Activated T-cell treated with anti-CD3 and anti-CD28 coated beads, Interleukin-2, amount 50 U/mL, for 24 hours (primary cell): ENCODE measurements at regions not wholly inside any gene's neighbourhood (a gene's known extent, or its start where the extent isn't known, plus 50 kb on each side); places are given as distances from the start of the nearest gene placed in this dataset.

Experiments used
- DNase-seq: peaks from one replicate; pipeline ENCODE4 v3.0.0-alpha.2; 2020
- H3K27ac Mint-ChIP-seq: 2 replicates; pipeline ENCODE4 v1.8.0; 2020; ENCODE audit warnings: mild to moderate bottlenecking, mixed read lengths
- H3K27me3 Mint-ChIP-seq: 2 replicates; pipeline ENCODE4 v1.8.0; 2020; ENCODE audit warnings: mixed read lengths
- H3K36me3 Mint-ChIP-seq: 2 replicates; pipeline ENCODE4 v1.8.0; 2020; ENCODE audit warnings: low read depth, mixed read lengths
- H3K4me1 Mint-ChIP-seq: 2 replicates; pipeline ENCODE4 v1.8.0; 2020; ENCODE audit warnings: low read depth, mixed read lengths
- H3K4me3 Mint-ChIP-seq: 2 replicates; pipeline ENCODE4 v1.8.0; 2020; ENCODE audit warnings: mild to moderate bottlenecking, moderate library complexity, mixed read lengths
- H3K9me3 Mint-ChIP-seq: 2 replicates; pipeline ENCODE4 v1.8.0; 2020; ENCODE audit warnings: mixed read lengths

- H3K4me1 Mint-ChIP-seq: peaks cover 41% of the 10 kb centered on the region
- H3K9me3 Mint-ChIP-seq: no peaks in the 10 kb centered on the region
- no peak overlapping the region for H3K27ac Mint-ChIP-seq
- peaks cover 35% of the 10 kb centered on the region for H3K27me3 Mint-ChIP-seq
- H3K4me3 Mint-ChIP-seq: no peak overlapping the region
- H3K36me3 Mint-ChIP-seq: no peaks in the 10 kb centered on the region
- DNase-seq: no peak
These were observed 119.8 kb upstream of the SLC25A33 start for GRCh38 chr1:9419369-9420041.

- Mint-ChIP-seq H3K27me3 (peaks cover 35% of the 10 kb centered on the region), H3K27ac (no peak overlapping the region), H3K4me1 (peaks cover 53% of the 10 kb centered on the region), H3K4me3 (no peak overlapping the region), H3K9me3 (no peaks in the 10 kb centered on the region), H3K36me3 (no peaks in the 10 kb centered on the region)
- no peak for DNase-seq
These were observed 118.3 kb upstream of the SLC25A33 start for GRCh38 chr1:9420835-9421532.

GRCh38 chr1:9421533-9421873 is 117.8 kb upstream of the SLC25A33 start:
- Mint-ChIP-seq H3K4me1 (peaks cover 54% of the 10 kb centered on the region), H3K27me3 (peaks cover 32% of the 10 kb centered on the region), H3K9me3 (no peaks in the 10 kb centered on the region), H3K36me3 (no peaks in the 10 kb centered on the region), H3K27ac (no peak overlapping the region), H3K4me3 (no peak overlapping the region)
- no peak for DNase-seq

GRCh38 chr1:9422321-9422720 is 116.9 kb upstream of the SLC25A33 start:
- no peak for DNase-seq
- Mint-ChIP-seq H3K27me3 (peaks cover 27% of the 10 kb centered on the region), H3K27ac (no peak overlapping the region), H3K9me3 (no peaks in the 10 kb centered on the region), H3K4me3 (no peak overlapping the region), H3K36me3 (no peaks in the 10 kb centered on the region), H3K4me1 (peaks cover 53% of the 10 kb centered on the region)

- H3K36me3 Mint-ChIP-seq: no peaks in the 10 kb centered on the region
- H3K9me3 Mint-ChIP-seq: no peaks in the 10 kb centered on the region
- H3K4me3 Mint-ChIP-seq: no peak overlapping the region
- H3K27me3 Mint-ChIP-seq: peaks cover 21% of the 10 kb centered on the region
- peaks cover 49% of the 10 kb centered on the region for H3K4me1 Mint-ChIP-seq
- no peak overlapping the region for H3K27ac Mint-ChIP-seq
- no peak for DNase-seq
These were observed 116.3 kb upstream of the SLC25A33 start for GRCh38 chr1:9422911-9423505.

GRCh38 chr1:9424261-9424660 is 115.0 kb upstream of the SLC25A33 start:
- DNase-seq: no peak
- peaks cover 59% of the 10 kb centered on the region for H3K4me1 Mint-ChIP-seq

GRCh38 chr1:9425859-9426258 is 113.4 kb upstream of the SLC25A33 start:
- Mint-ChIP-seq H3K9me3 (no peaks in the 10 kb centered on the region), H3K36me3 (no peaks in the 10 kb centered on the region), H3K27ac (peak overlapping the region; percentile 77), H3K4me3 (peak overlapping the region; percentile 55), H3K27me3 (peaks cover 14% of the 10 kb centered on the region), H3K4me1 (peaks cover 58% of the 10 kb centered on the region)
- DNase-seq: peak; percentile 45

More at GRCh38 chr1:9424261-9424660, 115.0 kb upstream of the SLC25A33 start:
- Mint-ChIP-seq H3K9me3 (no peaks in the 10 kb centered on the region), H3K36me3 (no peaks in the 10 kb centered on the region), H3K27me3 (peaks cover 21% of the 10 kb centered on the region), H3K4me3 (no peak overlapping the region), H3K27ac (no peak overlapping the region)

- Mint-ChIP-seq H3K36me3 (no peaks in the 10 kb centered on the region), H3K4me1 (peaks cover 55% of the 10 kb centered on the region), H3K9me3 (no peaks in the 10 kb centered on the region), H3K27ac (peak overlapping the region; percentile 77), H3K27me3 (peaks cover 14% of the 10 kb centered on the region), H3K4me3 (peak overlapping the region; percentile 55)
- DNase-seq: peak; percentile 72
These were observed 113.0 kb upstream of the SLC25A33 start for GRCh38 chr1:9426291-9426711.

- Mint-ChIP-seq H3K36me3 (no peaks in the 10 kb centered on the region), H3K27ac (no peak overlapping the region), H3K27me3 (peaks cover 12% of the 10 kb centered on the region), H3K4me3 (no peak overlapping the region), H3K9me3 (no peaks in the 10 kb centered on the region), H3K4me1 (peaks cover 55% of the 10 kb centered on the region)
- DNase-seq: no peak
These were observed 111.9 kb upstream of the SLC25A33 start for GRCh38 chr1:9427388-9427787.

GRCh38 chr1:9428601-9429341 is 110.5 kb upstream of the SLC25A33 start:
- Mint-ChIP-seq H3K27me3 (no peaks in the 10 kb centered on the region), H3K9me3 (no peaks in the 10 kb centered on the region), H3K4me1 (peaks cover 55% of the 10 kb centered on the region), H3K27ac (peak overlapping the region; percentile 95), H3K4me3 (peak overlapping the region; percentile 84), H3K36me3 (no peaks in the 10 kb centered on the region)
- DNase-seq: peak; percentile 100

GRCh38 chr1:9429342-9429711 is 109.9 kb upstream of the SLC25A33 start:
- Mint-ChIP-seq H3K4me1 (peaks cover 50% of the 10 kb centered on the region), H3K27me3 (no peaks in the 10 kb centered on the region), H3K4me3 (peak overlapping the region; percentile 84), H3K36me3 (no peaks in the 10 kb centered on the region), H3K27ac (peak overlapping the region; percentile 95), H3K9me3 (no peaks in the 10 kb centered on the region)
- no peak for DNase-seq

- H3K9me3 Mint-ChIP-seq: no peaks in the 10 kb centered on the region
- no peak for DNase-seq
These were observed 104.8 kb upstream of the SLC25A33 start for GRCh38 chr1:9434247-9435152.

GRCh38 chr1:9435153-9435636 is 104.1 kb upstream of the SLC25A33 start:
- Mint-ChIP-seq H3K9me3 (no peaks in the 10 kb centered on the region), H3K4me3 (no peak overlapping the region), H3K4me1 (peaks cover 2% of the 10 kb centered on the region), H3K36me3 (no peaks in the 10 kb centered on the region), H3K27ac (no peak overlapping the region), H3K27me3 (no peaks in the 10 kb centered on the region)
- no peak for DNase-seq

More at GRCh38 chr1:9434247-9435152, 104.8 kb upstream of the SLC25A33 start:
- Mint-ChIP-seq H3K27ac (no peak overlapping the region), H3K27me3 (no peaks in the 10 kb centered on the region), H3K4me1 (peaks cover 9% of the 10 kb centered on the region), H3K36me3 (no peaks in the 10 kb centered on the region), H3K4me3 (no peak overlapping the region)
